SK-N-SH treated with all-trans-retinoic acid at 6 μM for 48 hours (cell line): ENCODE measurements at regions not wholly inside any gene's neighbourhood (a gene's known extent, or its start where the extent isn't known, plus 50 kb on each side); places are given as distances from the start of the nearest gene placed in this dataset.

Experiments used
- PPARA ChIP-seq: fragments of 250-450 bp; sonication (Bioruptor Pico); IDR thresholded peaks from 2 replicates; pipeline ENCODE4 v1.5.0; 2020; ENCODE audit warnings: mild to moderate bottlenecking, borderline replicate concordance
- RARB ChIP-seq: fragments of 250-450 bp; sonication (Bioruptor Pico); IDR thresholded peaks from 2 replicates; pipeline ENCODE4 v1.8.0; 2021; ENCODE audit warnings: mild to moderate bottlenecking, moderate library complexity
- ZFP3 ChIP-seq: fragments of 250-450 bp; sonication (Bioruptor Pico); IDR thresholded peaks from 2 replicates; pipeline ENCODE4 v1.5.0; 2020; ENCODE audit warnings: mild to moderate bottlenecking, moderate library complexity
- ZFP30 ChIP-seq: fragments of 450-650 bp; formaldehyde crosslinking; IDR thresholded peaks from 2 replicates; pipeline ENCODE4 v1.5.0; 2022; ENCODE audit warnings: mild to moderate bottlenecking, moderate library complexity
- ZNF70 ChIP-seq: fragments of 450-650 bp; formaldehyde crosslinking; IDR thresholded peaks from 2 replicates; pipeline ENCODE4 v1.5.0; 2020; ENCODE audit warnings: mild to moderate bottlenecking, moderate library complexity
- TF ChIP-seq, protein P1 (sequence below): fragments of 250-450 bp; sonication (Bioruptor Pico); IDR thresholded peaks from 2 replicates; pipeline ENCODE4 v1.8.0; 2020; ENCODE audit warnings: mild to moderate bottlenecking, moderate library complexity, borderline replicate concordance
- TF ChIP-seq, protein P2 (sequence below): fragments of 250-450 bp; sonication (Bioruptor Pico); IDR thresholded peaks from 2 replicates; pipeline ENCODE4 v1.5.1; 2021; ENCODE audit warnings: mild to moderate bottlenecking, moderate library complexity
- TF ChIP-seq, protein P3 (sequence below): fragments of 250-450 bp; sonication (Bioruptor Pico); IDR thresholded peaks from 2 replicates; pipeline ENCODE4 v1.5.1; 2020; ENCODE audit warnings: low read depth, mild to moderate bottlenecking, moderate library complexity
- TF ChIP-seq, protein P4 (sequence below): fragments of 250-450 bp; sonication (Bioruptor Pico); IDR thresholded peaks from 2 replicates; pipeline ENCODE4 v1.8.0; 2021; ENCODE audit warnings: low read depth, mild to moderate bottlenecking, moderate library complexity, borderline replicate concordance
- TF ChIP-seq, protein P5 (sequence below): fragments of 250-450 bp; sonication (Bioruptor Pico); IDR thresholded peaks from 2 replicates; pipeline ENCODE4 v1.5.0; 2020; ENCODE audit warnings: mild to moderate bottlenecking, moderate library complexity

DNA sequence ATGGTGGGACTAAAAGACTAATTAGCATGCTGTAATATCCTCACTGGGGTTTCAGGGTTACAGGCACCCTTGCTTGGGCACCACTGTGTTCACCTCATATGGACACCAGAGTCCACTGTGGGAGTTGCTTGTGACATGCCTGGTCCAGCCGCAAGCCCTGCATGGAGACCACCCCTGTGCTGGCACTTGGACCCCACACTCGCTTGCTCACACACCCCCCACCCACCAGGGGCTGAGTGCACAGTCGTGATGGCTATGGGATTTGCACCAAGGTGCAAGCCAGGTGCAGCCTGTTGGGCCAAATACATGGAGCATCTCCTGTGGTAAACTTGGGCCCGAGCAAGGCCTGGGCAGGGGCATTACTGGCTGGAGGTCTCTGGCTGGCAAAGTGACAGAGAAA is 129.1 kb downstream of the SYT10 start:
- TF ChIP-seq, protein P1, sequence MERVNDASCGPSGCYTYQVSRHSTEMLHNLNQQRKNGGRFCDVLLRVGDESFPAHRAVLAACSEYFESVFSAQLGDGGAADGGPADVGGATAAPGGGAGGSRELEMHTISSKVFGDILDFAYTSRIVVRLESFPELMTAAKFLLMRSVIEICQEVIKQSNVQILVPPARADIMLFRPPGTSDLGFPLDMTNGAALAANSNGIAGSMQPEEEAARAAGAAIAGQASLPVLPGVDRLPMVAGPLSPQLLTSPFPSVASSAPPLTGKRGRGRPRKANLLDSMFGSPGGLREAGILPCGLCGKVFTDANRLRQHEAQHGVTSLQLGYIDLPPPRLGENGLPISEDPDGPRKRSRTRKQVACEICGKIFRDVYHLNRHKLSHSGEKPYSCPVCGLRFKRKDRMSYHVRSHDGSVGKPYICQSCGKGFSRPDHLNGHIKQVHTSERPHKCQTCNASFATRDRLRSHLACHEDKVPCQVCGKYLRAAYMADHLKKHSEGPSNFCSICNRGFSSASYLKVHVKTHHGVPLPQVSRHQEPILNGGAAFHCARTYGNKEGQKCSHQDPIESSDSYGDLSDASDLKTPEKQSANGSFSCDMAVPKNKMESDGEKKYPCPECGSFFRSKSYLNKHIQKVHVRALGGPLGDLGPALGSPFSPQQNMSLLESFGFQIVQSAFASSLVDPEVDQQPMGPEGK (CRISPR knock-in tag): no peak
- TF ChIP-seq, protein P2, sequence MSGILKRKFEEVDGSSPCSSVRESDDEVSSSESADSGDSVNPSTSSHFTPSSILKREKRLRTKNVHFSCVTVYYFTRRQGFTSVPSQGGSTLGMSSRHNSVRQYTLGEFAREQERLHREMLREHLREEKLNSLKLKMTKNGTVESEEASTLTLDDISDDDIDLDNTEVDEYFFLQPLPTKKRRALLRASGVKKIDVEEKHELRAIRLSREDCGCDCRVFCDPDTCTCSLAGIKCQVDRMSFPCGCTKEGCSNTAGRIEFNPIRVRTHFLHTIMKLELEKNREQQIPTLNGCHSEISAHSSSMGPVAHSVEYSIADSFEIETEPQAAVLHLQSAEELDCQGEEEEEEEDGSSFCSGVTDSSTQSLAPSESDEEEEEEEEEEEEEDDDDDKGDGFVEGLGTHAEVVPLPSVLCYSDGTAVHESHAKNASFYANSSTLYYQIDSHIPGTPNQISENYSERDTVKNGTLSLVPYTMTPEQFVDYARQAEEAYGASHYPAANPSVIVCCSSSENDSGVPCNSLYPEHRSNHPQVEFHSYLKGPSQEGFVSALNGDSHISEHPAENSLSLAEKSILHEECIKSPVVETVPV (CRISPR knock-in tag): no peak
- no peak for TF ChIP-seq ZFP30 (CRISPR knock-in tag)
- TF ChIP-seq, protein P3, sequence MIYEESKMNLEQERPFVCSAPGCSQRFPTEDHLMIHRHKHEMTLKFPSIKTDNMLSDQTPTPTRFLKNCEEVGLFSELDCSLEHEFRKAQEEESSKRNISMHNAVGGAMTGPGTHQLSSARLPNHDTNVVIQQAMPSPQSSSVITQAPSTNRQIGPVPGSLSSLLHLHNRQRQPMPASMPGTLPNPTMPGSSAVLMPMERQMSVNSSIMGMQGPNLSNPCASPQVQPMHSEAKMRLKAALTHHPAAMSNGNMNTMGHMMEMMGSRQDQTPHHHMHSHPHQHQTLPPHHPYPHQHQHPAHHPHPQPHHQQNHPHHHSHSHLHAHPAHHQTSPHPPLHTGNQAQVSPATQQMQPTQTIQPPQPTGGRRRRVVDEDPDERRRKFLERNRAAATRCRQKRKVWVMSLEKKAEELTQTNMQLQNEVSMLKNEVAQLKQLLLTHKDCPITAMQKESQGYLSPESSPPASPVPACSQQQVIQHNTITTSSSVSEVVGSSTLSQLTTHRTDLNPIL: no peak
- no peak for TF ChIP-seq PPARA (CRISPR knock-in tag)
- TF ChIP-seq ZFP3: no peak
- TF ChIP-seq, protein P4, sequence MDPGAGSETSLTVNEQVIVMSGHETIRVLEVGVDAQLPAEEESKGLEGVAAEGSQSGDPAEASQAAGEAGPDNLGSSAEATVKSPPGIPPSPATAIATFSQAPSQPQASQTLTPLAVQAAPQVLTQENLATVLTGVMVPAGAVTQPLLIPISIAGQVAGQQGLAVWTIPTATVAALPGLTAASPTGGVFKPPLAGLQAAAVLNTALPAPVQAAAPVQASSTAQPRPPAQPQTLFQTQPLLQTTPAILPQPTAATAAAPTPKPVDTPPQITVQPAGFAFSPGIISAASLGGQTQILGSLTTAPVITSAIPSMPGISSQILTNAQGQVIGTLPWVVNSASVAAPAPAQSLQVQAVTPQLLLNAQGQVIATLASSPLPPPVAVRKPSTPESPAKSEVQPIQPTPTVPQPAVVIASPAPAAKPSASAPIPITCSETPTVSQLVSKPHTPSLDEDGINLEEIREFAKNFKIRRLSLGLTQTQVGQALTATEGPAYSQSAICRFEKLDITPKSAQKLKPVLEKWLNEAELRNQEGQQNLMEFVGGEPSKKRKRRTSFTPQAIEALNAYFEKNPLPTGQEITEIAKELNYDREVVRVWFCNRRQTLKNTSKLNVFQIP (CRISPR knock-in tag): no peak
- no peak for TF ChIP-seq RARB (CRISPR knock-in tag)
- no peak for TF ChIP-seq ZNF70 (CRISPR knock-in tag)
- TF ChIP-seq, protein P5, sequence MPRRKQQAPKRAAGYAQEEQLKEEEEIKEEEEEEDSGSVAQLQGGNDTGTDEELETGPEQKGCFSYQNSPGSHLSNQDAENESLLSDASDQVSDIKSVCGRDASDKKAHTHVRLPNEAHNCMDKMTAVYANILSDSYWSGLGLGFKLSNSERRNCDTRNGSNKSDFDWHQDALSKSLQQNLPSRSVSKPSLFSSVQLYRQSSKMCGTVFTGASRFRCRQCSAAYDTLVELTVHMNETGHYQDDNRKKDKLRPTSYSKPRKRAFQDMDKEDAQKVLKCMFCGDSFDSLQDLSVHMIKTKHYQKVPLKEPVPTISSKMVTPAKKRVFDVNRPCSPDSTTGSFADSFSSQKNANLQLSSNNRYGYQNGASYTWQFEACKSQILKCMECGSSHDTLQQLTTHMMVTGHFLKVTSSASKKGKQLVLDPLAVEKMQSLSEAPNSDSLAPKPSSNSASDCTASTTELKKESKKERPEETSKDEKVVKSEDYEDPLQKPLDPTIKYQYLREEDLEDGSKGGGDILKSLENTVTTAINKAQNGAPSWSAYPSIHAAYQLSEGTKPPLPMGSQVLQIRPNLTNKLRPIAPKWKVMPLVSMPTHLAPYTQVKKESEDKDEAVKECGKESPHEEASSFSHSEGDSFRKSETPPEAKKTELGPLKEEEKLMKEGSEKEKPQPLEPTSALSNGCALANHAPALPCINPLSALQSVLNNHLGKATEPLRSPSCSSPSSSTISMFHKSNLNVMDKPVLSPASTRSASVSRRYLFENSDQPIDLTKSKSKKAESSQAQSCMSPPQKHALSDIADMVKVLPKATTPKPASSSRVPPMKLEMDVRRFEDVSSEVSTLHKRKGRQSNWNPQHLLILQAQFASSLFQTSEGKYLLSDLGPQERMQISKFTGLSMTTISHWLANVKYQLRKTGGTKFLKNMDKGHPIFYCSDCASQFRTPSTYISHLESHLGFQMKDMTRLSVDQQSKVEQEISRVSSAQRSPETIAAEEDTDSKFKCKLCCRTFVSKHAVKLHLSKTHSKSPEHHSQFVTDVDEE (CRISPR knock-in tag): no peak
